ENCODE measurements at regions not wholly inside any gene's neighbourhood (a gene's known extent, or its start where the extent isn't known, plus 50 kb on each side); places are given as distances from the start of the nearest gene placed in this dataset.

DNA sequence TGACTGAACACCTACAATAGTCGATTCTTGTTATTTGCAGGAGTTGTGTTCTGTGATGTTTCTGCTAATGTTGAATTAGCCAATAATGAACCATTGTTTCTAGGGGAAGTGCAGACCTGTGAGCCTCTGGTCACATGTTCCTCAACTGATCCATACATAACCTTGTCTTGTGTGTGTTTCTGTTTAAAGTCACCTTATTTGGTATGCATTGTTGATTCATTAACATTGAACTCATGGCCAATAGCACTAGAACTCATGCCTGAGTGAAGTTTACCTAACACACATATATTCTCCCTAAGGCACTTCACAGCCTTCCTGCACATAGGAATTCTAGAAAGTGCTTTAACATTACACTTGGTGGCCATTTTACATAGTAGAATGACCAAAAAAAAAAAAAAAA is 271.8 kb upstream of the PLET1 start:
- Histone ChIP-seq H3K9ac (replicated peaks in 1 of 4; ENCODE audit: extremely low read depth in 1 of 4, low read depth in 3 of 4, low read length in 3 of 4) (no peak overlapping the region), H3K4me2 (ENCODE audit: insufficient read depth in 1 of 2, low read depth in 2 of 2, low read length in 2 of 2) (no peak overlapping the region), H4K8ac (ENCODE audit: extremely low read depth, insufficient read depth, low read length) (no peak overlapping the region), H3K56ac (replicated peaks; ENCODE audit: insufficient read length, low read depth, low read length) (no peak overlapping the region), H3K4me3 (ENCODE audit: extremely low read depth in 1 of 4, insufficient read depth in 2 of 4, low read depth in 3 of 4, low read length in 4 of 4) (no peak overlapping the region), H3K23me2 (ENCODE audit: low read depth, low read length) (no peaks in the 10 kb centered on the region), H3K79me1 (ENCODE audit: low read depth, low read length) (no peaks in the 10 kb centered on the region), H3K79me2 (ENCODE audit: control insufficient read depth in 1 of 2, insufficient read depth in 2 of 2, low read length in 2 of 2) (no peaks in the 10 kb centered on the region), H3K23ac (ENCODE audit: insufficient read length) (no peak overlapping the region), H3K9me3 (ENCODE audit: insufficient read depth in 2 of 2, low read depth in 1 of 2, low read length in 1 of 2) (no peaks in the 10 kb centered on the region), H3K4ac (replicated peaks; ENCODE audit: insufficient read length, low read depth, low read length) (no peak overlapping the region), H2BK5ac (ENCODE audit: low read depth, low read length) (no peak overlapping the region), H3K14ac (ENCODE audit: insufficient read length) (no peak overlapping the region), H3K27me3 (replicated peaks in 1 of 4; ENCODE audit: control insufficient read depth in 3 of 4, extremely low read depth in 1 of 4, insufficient read depth in 3 of 4, low read length in 3 of 4) (no peaks in the 10 kb centered on the region; a peak in 1 of 7 replicates), H3K27ac (ENCODE audit: low read depth, low read length) (no peak overlapping the region), H4K20me1 (replicated peaks in 1 of 2; ENCODE audit: control insufficient read depth in 1 of 2, insufficient read depth in 2 of 2, low read length in 2 of 2) (no peaks in the 10 kb centered on the region), H4K5ac (ENCODE audit: insufficient read length, low read depth, low read length) (no peak overlapping the region), H2BK12ac (ENCODE audit: low read depth, low read length) (no peak overlapping the region), H3K4me1 (replicated peaks in 1 of 4; ENCODE audit: control insufficient read depth in 3 of 4, insufficient read depth in 4 of 4, low read length in 3 of 4) (no peaks in the 10 kb centered on the region), H2BK120ac (replicated peaks; ENCODE audit: low read depth, low read length) (no peak overlapping the region), H2AFZ (ENCODE audit: low read length) (no peak overlapping the region), H4K91ac (replicated peaks; ENCODE audit: insufficient read length, low read length) (no peak overlapping the region), H2BK20ac (ENCODE audit: low read length) (no peak overlapping the region), H3K18ac (ENCODE audit: extremely low read depth, low read length) (no peak overlapping the region), H2AK5ac (ENCODE audit: low read depth, low read length) (no peak overlapping the region), H2BK15ac (ENCODE audit: low read length) (no peak overlapping the region), H3K36me3 (ENCODE audit: control insufficient read depth in 2 of 4, insufficient read depth in 4 of 4, low read length in 3 of 4) (no peaks in the 10 kb centered on the region)
- DNase-seq (ENCODE audit: low read depth in 1 of 2, low spot score in 2 of 2) (no peak), FAIRE-seq (no peak)
- POLR2A ChIA-PET (ENCODE audit: partially characterized antibody), result no interaction called here
- CTCF ChIA-PET (ENCODE audit: partially characterized antibody), result interaction anchor here (1.3 to 2.2 kb wide), 5 partner anchors 23 to 78 kb away, joined by 3 to 8 read pairs (median 5); no protein-coding TSS in a partner anchor
- 86% methylated on average over 1 of the region's 1 CpG; no CpG with 5 or more reads in 1 of the 2 experiments for WGBS, 2 experiments (ENCODE audit: extremely low coverage in 1 of 2, insufficient coverage in 1 of 2, insufficient read length in 1 of 2, insufficient replicate concordance in 2 of 2, low coverage in 1 of 2, low lambda C conversion rate in 2 of 2, missing lambda C conversion rate in 1 of 2)
- TF ChIP-seq TAF1 (IDR thresholded peaks at IDR 0.05; ENCODE audit: low read depth, low read length) (no peak), SRF (IDR thresholded peaks at IDR 0.05; ENCODE audit: low read depth, low read length) (no peak), FOSL1 (IDR thresholded peaks at IDR 0.05; ENCODE audit: insufficient read depth, low read depth, low read length) (no peak), POU5F1 (IDR thresholded peaks at IDR 0.05; ENCODE audit: low read depth, low read length) (no peak), RFX5 (IDR thresholded peaks at IDR 0.05; ENCODE audit: borderline replicate concordance, low read depth, low read length) (no peak), SP4 (IDR thresholded peaks at IDR 0.05; ENCODE audit: low read length) (no peak)

Measured in H1 (cell line).